Retina (tissue), 1 donor: ENCODE measurements at regions not wholly inside any gene's neighbourhood (a gene's known extent, or its start where the extent isn't known, plus 50 kb on each side); places are given as distances from the start of the nearest gene placed in this dataset.
"Not testable (repeated sequence)": the region's sequence is repeated elsewhere in the genome, so short reads cannot be mapped to it uniquely, and the experiment has no call there.

Experiments
- DNase-seq: peaks from one replicate; pipeline ENCODE4 v3.0.0-alpha.2; 2016

GRCh38 chr1:47577303-47578025, 139.6 kb downstream of the FOXD2 start:
- no peak for DNase-seq

DNA sequence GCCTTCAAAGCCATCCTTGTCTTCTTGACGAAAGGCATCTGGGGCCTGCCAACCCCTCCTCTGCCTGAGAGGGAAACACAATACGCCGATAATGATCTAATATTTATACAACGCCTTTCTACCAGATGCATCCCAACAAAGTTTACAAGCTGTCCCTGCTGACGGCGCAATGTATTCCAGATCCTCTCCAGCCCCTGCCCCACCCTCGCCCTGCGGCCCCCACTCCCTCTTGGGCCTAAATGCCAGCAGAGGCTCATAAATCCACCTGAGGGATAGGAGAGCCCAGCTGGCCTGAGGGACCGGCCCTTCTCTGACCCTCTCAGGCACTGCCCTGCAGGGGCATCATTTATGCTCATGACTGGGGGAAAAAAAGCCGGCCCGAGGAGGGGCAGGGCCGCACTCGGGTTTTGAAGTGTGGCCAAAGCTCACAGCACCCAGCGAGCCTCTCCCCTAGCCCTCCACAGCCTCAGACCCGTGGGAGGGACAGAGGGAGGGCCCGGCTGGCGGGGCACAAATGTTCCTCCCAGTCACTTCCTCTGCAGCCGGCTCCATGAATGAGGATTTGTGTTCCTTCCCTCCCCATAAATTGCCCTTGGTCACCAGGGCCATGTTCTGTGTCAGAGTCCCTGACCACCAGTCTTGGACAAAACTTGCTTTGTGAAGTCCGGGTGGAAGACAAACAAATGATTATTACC, 140.3 kb downstream of the FOXD2 start:
- peak; percentile 54 for DNase-seq

GRCh38 chr1:47578721-47579419, 141.0 kb downstream of the FOXD2 start:
- DNase-seq, result peak; percentile 63

- DNase-seq, result no peak
Observed at GRCh38 chr1:47579809-47580208, 142.0 kb downstream of the FOXD2 start.

DNA sequence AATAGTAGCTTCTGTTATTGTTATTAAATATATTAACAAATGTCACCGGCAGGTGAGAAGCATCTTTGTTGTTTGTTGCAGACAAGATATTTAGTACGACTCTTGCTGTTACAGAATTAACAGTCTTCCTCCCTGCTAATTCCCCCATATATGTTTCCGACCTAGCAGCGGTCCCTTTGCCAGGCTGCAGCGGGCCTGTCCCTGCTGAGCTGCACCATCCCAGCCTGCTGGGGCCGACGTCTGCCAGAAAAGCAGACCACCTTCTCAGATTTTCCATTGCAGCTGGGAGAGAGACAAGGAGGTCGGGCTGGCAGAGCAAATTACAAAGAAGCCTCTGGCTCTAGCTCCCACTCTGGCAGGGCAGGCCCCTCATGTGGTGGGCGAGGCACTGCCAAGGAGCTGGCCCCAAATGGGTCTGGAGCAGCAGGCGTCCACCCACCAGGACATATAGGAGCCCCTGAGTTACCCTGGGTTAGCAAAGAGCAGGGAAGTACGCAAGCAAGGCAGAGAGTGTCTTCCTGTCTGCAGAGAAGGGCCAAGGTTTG, 142.7 kb downstream of the FOXD2 start:
- no peak for DNase-seq

GRCh38 chr1:47582891-47583608, 145.2 kb downstream of the FOXD2 start:
- DNase-seq, result no peak

GRCh38 chr1:47584249-47584648, 146.4 kb downstream of the FOXD2 start:
- no peak for DNase-seq

DNA sequence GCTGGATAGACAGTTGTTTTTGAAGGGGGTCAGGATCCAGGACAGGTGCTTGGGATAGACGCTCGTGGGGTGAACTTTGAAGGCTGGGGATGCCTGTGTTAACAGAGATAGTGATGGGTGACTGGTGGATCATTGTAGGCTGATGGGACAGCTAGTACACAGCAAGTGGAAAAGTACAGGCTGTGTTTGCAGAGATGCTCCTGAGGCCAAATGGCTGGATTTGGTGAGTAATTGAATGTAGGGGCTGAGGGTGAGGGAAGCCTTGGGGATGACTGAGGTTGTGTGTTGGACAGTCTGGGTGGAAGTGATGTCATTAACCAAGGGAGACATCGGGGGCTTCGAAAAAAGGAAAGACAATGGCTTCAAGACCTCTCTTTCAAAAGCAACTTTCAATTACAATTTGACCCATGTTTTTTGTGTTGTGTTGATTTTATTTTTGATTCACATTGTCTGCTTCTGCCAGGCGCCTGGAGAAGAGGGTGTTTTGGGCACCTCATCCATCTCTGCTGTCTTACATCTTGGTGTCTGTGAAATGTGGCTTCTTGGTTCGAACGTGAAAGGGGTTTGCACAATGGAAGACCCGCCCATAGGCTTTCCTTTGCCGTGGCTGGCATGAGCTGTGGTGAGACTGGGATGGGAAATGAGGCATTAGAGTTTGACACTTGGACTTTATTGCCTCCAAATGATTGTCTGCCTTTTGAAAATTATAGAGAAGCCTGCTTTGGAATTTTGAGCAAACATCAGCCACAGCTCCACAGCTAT, 147.5 kb downstream of the FOXD2 start:
- DNase-seq, result no peak

DNA sequence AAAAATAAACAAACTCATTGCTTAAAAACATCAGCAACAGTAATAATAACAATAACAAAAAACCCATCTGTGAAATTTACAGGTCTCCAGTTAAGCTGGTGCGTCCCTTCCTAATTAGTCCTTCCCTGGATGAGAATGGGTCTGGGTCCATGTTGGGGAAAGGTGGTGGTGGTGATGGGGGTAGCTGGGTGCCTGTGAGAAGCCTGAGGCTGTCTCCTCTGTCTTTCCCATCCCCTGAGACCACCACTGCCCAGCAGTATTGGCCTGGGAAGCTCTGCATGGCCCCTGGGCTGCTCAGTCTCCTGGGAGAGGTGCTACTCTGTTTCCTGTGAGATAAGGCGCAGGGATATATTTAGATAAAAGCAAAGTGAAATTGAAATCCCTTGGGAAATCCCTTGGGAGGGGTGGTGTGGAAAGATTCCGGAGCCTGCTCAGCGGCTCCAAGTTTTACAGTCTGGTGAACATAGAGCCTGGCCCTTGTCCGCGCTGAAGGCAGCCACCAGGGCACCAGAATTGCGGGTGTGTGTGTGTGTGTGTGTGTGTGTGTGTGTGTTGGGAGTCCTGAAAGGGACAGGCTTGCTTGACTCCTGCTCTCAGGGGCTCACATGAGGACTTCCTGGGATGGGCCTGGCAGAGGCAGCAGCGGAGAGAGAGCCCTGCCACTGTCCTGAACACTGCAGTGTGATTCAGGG, 150.2 kb downstream of the FOXD2 start:
- DNase-seq, result no peak

- DNase-seq, result no peak
Observed at GRCh38 chr1:47590523-47591225, 152.8 kb downstream of the FOXD2 start.

GRCh38 chr1:47591801-47592200, 154.0 kb downstream of the FOXD2 start:
- DNase-seq, result no peak

- no peak for DNase-seq
Observed at GRCh38 chr1:47592296-47593012, 154.6 kb downstream of the FOXD2 start.

- DNase-seq, result peak; percentile 78
Observed at GRCh38 chr1:47593013-47593568, 155.2 kb downstream of the FOXD2 start.

DNA sequence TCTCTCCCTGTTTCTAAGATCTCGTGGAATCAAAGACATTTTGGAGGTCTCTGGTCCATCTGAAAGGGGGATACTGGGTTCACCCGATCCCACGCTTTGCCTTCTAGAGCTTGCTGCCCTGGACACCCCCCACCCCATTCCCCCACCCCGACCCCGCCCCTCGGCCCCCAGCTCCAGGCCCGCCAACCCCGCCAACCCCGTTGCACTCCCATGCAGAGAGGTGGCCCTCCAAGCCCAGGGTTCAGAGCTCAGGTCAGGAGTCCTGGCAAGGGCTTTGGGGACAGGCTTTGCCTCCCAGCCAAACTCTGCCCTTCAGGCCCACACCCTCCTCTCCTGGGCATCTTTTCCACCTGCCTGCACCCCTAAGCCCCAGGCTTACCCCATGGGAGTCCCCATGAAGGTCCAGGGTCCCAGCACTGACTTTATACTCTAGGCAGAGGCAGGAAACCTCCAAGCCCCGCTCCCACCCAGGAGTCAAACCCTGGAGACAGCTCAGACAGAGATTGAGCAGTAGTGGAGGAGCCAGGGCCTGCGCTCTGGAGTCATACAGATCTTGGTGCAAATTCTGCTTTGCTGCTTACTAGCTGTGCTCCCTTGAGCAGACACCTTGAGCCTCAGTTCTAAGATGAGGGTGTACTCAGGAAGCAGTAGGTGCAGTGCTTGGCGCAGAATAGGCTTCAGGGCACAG, 155.9 kb downstream of the FOXD2 start:
- DNase-seq, result no peak

- DNase-seq, result no peak
Observed at GRCh38 chr1:47594627-47595026, 156.8 kb downstream of the FOXD2 start.

- no peak for DNase-seq
Observed at GRCh38 chr1:47596328-47596727, 158.5 kb downstream of the FOXD2 start.

DNA sequence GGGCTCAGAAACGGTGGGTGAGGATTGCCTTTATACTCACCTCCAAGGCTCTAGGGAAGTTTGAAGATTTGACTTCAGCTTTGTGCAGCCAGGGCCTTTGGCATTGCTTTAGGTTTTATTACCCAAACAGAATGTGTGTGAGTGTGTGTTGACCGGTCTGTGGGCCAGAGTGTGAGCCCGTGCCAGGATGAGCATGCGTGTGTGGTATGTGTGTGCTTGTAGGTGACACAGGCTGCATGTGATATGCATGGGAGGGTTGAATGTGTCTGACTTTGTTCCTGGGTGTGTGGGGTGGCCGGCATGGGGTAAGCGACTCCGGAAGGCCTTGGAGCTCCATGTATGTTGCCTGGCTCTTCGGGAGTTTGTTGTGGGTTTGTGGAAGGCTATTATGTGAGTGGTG, 160.5 kb downstream of the FOXD2 start:
- no peak for DNase-seq

GRCh38 chr1:47599777-47600176, 161.9 kb downstream of the FOXD2 start:
- DNase-seq, result no peak

GRCh38 chr1:47602491-47602890, 164.6 kb downstream of the FOXD2 start:
- not testable (repeated sequence) for DNase-seq
